SK-MEL-5 (cell line): ENCODE measurements at regions not wholly inside any gene's neighbourhood (a gene's known extent, or its start where the extent isn't known, plus 50 kb on each side); places are given as distances from the start of the nearest gene placed in this dataset.

Source experiments
- DNase-seq: peaks from one replicate; pipeline ENCODE4 v3.0.0-alpha.2; 2016; ENCODE audit warnings: low read depth, low spot score
- in situ Hi-C: cut with HindIII; loops from 2 replicates; pipeline ENCODE4 v1.10.0; 2016; ENCODE audit warnings: low sequenced_read_pairs, high pct_unique_total_duplicates, low pct_unique_long_range_greater_than_20kb

- DNase-seq = no peak
- in situ Hi-C loops = no loop called here
Observed at GRCh38 chr4:126568652-126569570, 1063.8 kb upstream of the INTU start.

GRCh38 chr4:126572264-126572663 lies 1060.5 kb upstream of the INTU start:
- in situ Hi-C loops = no loop called here
- no peak for DNase-seq

GRCh38 chr4:126582737-126583136 lies 1050.0 kb upstream of the INTU start:
- in situ Hi-C loops = no loop called here
- DNase-seq = peak; percentile 15

GRCh38 chr4:126583509-126583908 lies 1049.2 kb upstream of the INTU start:
- DNase-seq = peak; percentile 61
- in situ Hi-C loops = no loop called here

GRCh38 chr4:126591583-126591982 lies 1041.2 kb upstream of the INTU start:
- in situ Hi-C loops = no loop called here
- no peak for DNase-seq

- DNase-seq = peak; percentile 23
Observed at GRCh38 chr4:126592088-126592487, 1040.7 kb upstream of the INTU start.

GRCh38 chr4:126593626-126594025 lies 1039.1 kb upstream of the INTU start:
- DNase-seq = no peak
- in situ Hi-C loops = no loop called here

More at GRCh38 chr4:126592088-126592487, 1040.7 kb upstream of the INTU start:
- in situ Hi-C loops = no loop called here

- no peak for DNase-seq
- in situ Hi-C loops = no loop called here
Observed at GRCh38 chr4:126595643-126596042, 1037.1 kb upstream of the INTU start.

GRCh38 chr4:126599746-126600145 lies 1033.0 kb upstream of the INTU start:
- in situ Hi-C loops = no loop called here
- no peak for DNase-seq

- in situ Hi-C loops = no loop called here
- DNase-seq = no peak
Observed at GRCh38 chr4:126603210-126603609, 1029.5 kb upstream of the INTU start.

- no peak for DNase-seq
- in situ Hi-C loops = no loop called here
Observed at GRCh38 chr4:126603825-126604224, 1028.9 kb upstream of the INTU start.

- in situ Hi-C loops = no loop called here
- DNase-seq = peak; percentile 55
Observed at GRCh38 chr4:126604268-126604867, 1028.4 kb upstream of the INTU start.

- DNase-seq = no peak
- in situ Hi-C loops = no loop called here
Observed at GRCh38 chr4:126610933-126611332, 1021.8 kb upstream of the INTU start.

- no peak for DNase-seq
- in situ Hi-C loops = no loop called here
Observed at GRCh38 chr4:126611900-126612299, 1020.9 kb upstream of the INTU start.

- in situ Hi-C loops = no loop called here
- no peak for DNase-seq
Observed at GRCh38 chr4:126614356-126614855, 1018.4 kb upstream of the INTU start.

- no peak for DNase-seq
Observed at GRCh38 chr4:126616795-126617194, 1016.0 kb upstream of the INTU start.

GRCh38 chr4:126627255-126627654 lies 1005.5 kb upstream of the INTU start:
- in situ Hi-C loops = no loop called here
- peak; percentile 48 for DNase-seq

More at GRCh38 chr4:126616795-126617194, 1016.0 kb upstream of the INTU start:
- in situ Hi-C loops = no loop called here

- in situ Hi-C loops = no loop called here
- DNase-seq = no peak
Observed at GRCh38 chr4:126628933-126629332, 1003.8 kb upstream of the INTU start.

- in situ Hi-C loops = no loop called here
- DNase-seq = no peak
Observed at GRCh38 chr4:126630230-126630629, 1002.5 kb upstream of the INTU start.
